ENCODE measurements at regions not wholly inside any gene's neighbourhood (a gene's known extent, or its start where the extent isn't known, plus 50 kb on each side); places are given as distances from the start of the nearest gene placed in this dataset.

GRCh38 chr4:180947425-180947824 is 1295.8 kb upstream of the TENM3 start:
- Histone ChIP-seq H3K9me3 (ENCODE audit: low read depth, low read length) (no peaks in the 10 kb centered on the region), H3K4me1 (ENCODE audit: insufficient read depth, low read length) (no peaks in the 10 kb centered on the region), H3K27me3 (ENCODE audit: insufficient read depth, low read length) (no peaks in the 10 kb centered on the region), H3K4me3 (ENCODE audit: low read length) (no peak overlapping the region)

DNA sequence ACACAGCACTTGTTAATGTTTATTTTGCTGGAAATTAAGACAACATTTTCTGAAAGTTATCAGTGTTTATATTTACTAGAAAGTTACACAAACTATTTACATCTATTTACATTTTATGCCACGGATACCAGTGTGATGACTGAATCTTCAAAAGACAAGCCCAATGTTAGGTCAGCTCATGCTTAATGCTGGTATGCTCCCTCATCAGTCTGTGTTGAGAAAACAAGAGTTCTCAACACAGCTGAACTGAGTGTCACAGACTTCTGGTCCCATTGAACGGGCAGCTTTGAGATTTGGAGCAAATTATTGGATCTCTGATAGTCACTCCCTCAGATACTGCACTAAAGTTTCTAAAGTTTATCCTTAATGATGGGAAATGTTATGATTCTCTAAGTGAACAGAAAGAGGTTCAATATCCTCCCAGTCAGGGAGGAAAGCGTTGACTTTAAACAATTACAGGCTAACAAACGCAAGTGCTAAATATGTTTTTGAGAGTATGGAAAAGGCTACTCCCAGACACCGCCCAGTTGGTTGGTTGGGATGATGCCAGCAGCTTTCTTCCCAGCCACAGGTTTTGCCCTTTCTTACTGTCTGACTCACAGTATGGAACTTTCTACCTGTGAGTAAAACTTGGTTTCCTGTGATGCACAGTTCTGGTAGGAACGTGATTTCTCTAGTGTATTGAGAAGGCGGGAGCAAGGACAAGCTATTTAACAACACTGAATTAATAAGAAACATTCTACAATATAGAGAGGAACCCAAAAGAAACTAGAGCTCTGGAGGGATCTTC is 1293.6 kb upstream of the TENM3 start:
- no peaks in the 10 kb centered on the region for H3K9me3 ChIP-seq (ENCODE audit: low read depth, low read length)
- no peaks in the 10 kb centered on the region for H3K27me3 ChIP-seq (ENCODE audit: insufficient read depth, low read length)
- no peak overlapping the region for H3K4me3 ChIP-seq (ENCODE audit: low read length)
- H3K4me1 ChIP-seq (ENCODE audit: insufficient read depth, low read length): no peaks in the 10 kb centered on the region

DNA sequence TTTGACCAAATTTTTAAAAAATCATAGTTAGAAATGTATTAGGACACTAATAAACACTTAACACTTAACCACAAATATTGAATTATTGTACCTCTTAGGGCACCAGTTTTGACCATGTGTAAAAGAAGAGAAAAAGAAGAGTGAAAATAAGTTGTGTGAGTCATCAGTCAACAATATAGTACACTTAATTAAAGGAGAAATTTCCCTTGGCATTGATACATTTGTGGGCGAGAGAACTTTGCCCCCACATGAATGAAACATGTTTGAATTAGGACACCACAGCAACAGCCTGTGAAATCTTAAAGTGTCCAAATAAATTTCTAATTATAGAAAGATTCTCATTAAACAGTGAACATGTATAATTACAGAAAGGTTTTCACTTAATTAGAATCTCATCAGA is 1292.8 kb upstream of the TENM3 start:
- H3K9me3 ChIP-seq (ENCODE audit: low read depth, low read length): no peaks in the 10 kb centered on the region
- H3K4me3 ChIP-seq (ENCODE audit: low read length): no peak overlapping the region
- H3K27me3 ChIP-seq (ENCODE audit: insufficient read depth, low read length): no peaks in the 10 kb centered on the region
- no peaks in the 10 kb centered on the region for H3K4me1 ChIP-seq (ENCODE audit: insufficient read depth, low read length)

DNA sequence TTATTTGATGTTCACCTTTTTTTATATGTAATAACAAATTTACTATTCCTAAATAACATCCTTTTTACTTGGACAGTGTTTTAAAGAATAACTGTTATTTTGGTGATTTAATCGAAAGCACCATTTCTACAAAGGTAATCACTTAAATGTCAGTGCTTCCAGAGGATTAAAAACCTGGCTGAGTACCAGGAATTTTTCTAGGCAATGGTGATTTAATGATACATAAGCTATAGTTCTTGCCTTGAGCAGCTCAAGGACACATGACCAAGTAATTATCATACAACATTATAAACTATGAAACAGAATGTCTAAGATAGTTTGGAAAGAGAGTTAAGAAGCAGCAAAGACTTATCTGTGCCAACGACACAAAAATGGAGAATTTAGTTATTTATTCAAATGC is 1291.9 kb upstream of the TENM3 start:
- H3K9me3 ChIP-seq (ENCODE audit: low read depth, low read length): no peaks in the 10 kb centered on the region
- no peaks in the 10 kb centered on the region for H3K27me3 ChIP-seq (ENCODE audit: insufficient read depth, low read length)
- no peaks in the 10 kb centered on the region for H3K4me1 ChIP-seq (ENCODE audit: insufficient read depth, low read length)
- no peak overlapping the region for H3K4me3 ChIP-seq (ENCODE audit: low read length)

DNA sequence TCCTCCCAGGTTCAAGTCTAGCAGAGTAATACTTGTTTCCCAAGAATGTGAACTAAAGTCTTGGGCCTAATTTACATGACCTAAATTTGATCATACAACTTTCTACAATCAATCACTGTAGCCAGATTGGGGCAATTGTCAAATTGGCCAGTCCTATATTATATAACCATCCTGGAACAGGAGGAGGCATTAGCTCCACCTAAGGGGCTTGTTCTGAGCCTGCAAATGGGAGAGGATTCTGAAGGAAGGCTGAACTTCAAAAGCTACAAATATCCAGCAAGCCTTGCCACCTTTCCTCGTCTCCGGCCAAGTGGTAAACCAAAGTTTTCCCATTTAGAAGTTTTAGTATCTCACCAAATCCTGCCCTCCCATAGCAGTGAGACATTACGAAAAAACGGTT is 1289.6 kb upstream of the TENM3 start:
- Histone ChIP-seq H3K4me1 (ENCODE audit: insufficient read depth, low read length) (no peaks in the 10 kb centered on the region), H3K4me3 (ENCODE audit: low read length) (no peak overlapping the region), H3K9me3 (ENCODE audit: low read depth, low read length) (no peaks in the 10 kb centered on the region), H3K27me3 (ENCODE audit: insufficient read depth, low read length) (no peaks in the 10 kb centered on the region)

DNA sequence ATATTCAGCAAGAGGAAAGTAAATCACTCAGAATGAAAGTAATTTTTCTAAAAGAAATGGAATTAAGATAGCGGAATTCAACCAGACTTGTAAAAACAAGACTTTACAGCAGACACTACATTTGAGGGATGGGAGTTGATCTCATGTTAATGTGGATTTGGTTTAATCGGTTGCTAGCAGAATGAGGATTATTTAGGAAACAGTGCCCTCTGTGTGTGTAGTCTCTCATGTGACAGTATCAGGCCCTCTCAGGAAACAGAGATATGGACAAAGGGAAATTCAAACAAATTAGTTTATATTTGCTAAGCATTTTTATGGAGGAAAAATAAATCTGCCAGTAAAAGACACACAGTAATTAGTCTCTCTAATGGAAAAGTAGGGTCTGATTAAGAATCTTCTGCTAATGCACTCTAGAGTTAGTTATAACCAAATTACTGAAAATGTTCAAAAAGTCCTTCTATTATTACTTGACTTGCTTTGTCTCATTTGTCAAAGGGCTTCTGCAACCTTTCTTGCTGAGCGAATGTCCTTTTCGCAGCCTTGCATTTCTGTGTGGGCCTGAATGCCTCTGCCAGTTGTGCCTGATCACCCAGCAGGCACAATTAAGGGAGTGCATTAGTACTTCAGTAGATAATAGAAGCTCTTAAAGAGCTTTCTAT is 1282.3 kb upstream of the TENM3 start:
- Histone ChIP-seq H3K27me3 (ENCODE audit: insufficient read depth, low read length) (no peaks in the 10 kb centered on the region), H3K4me3 (ENCODE audit: low read length) (no peak overlapping the region), H3K4me1 (ENCODE audit: insufficient read depth, low read length) (no peaks in the 10 kb centered on the region), H3K9me3 (ENCODE audit: low read depth, low read length) (no peaks in the 10 kb centered on the region)

DNA sequence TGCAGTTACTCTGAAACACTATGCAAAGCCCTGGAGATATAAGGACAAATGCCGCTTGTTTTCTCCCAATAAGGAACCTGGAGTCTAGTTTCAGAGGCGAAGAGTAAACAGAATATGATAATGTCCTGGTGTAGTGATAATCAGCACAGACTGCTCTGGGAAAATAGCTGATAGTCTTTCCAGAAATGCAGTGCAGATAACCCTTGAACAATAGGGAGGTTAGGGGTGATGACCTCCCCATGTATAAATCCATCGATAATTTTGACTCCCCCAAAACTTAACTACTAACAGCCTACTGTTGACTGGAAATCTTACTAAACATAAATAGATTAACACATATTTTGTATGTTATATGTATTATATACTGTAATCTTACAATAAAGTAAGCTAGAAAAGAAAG is 1280.9 kb upstream of the TENM3 start:
- Histone ChIP-seq H3K27me3 (ENCODE audit: insufficient read depth, low read length) (no peaks in the 10 kb centered on the region), H3K9me3 (ENCODE audit: low read depth, low read length) (no peaks in the 10 kb centered on the region), H3K4me3 (ENCODE audit: low read length) (no peak overlapping the region), H3K4me1 (ENCODE audit: insufficient read depth, low read length) (no peaks in the 10 kb centered on the region)

GRCh38 chr4:180966312-180966711 is 1276.9 kb upstream of the TENM3 start:
- H3K27me3 ChIP-seq (ENCODE audit: insufficient read depth, low read length): no peaks in the 10 kb centered on the region
- no peaks in the 10 kb centered on the region for H3K9me3 ChIP-seq (ENCODE audit: low read depth, low read length)
- H3K4me1 ChIP-seq (ENCODE audit: insufficient read depth, low read length): no peaks in the 10 kb centered on the region
- H3K4me3 ChIP-seq (ENCODE audit: low read length): no peak overlapping the region

DNA sequence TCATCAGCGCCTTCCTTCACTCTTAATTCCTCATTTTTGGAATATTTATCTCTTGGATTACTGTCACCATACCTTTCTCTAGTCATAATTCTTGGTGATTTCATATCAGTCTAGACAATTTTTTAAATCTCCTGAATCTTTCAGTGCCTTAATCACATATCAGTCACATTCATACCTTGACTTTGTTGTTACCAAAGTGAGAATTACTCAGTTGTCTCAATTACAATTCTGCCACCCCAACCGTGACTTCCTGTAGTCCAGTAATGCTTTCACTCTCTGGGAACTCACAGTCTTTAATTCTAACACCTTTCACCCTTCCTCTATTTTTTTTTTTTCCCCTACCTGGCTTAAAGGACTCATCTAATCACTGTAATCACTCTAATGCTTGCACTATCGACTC is 1275.3 kb upstream of the TENM3 start:
- Histone ChIP-seq H3K4me1 (ENCODE audit: insufficient read depth, low read length) (no peaks in the 10 kb centered on the region), H3K9me3 (ENCODE audit: low read depth, low read length) (no peaks in the 10 kb centered on the region), H3K4me3 (ENCODE audit: low read length) (no peak overlapping the region), H3K27me3 (ENCODE audit: insufficient read depth, low read length) (no peaks in the 10 kb centered on the region)

GRCh38 chr4:180973894-180974293 is 1269.3 kb upstream of the TENM3 start:
- H3K4me3 ChIP-seq (ENCODE audit: low read length): no peak overlapping the region
- H3K9me3 ChIP-seq (ENCODE audit: low read depth, low read length): no peaks in the 10 kb centered on the region
- no peaks in the 10 kb centered on the region for H3K4me1 ChIP-seq (ENCODE audit: insufficient read depth, low read length)
- no peaks in the 10 kb centered on the region for H3K27me3 ChIP-seq (ENCODE audit: insufficient read depth, low read length)

- Histone ChIP-seq H3K27me3 (ENCODE audit: insufficient read depth, low read length) (no peaks in the 10 kb centered on the region), H3K4me1 (ENCODE audit: insufficient read depth, low read length) (no peaks in the 10 kb centered on the region), H3K4me3 (ENCODE audit: low read length) (no peak overlapping the region), H3K9me3 (ENCODE audit: low read depth, low read length) (peaks cover 6% of the 10 kb centered on the region)
Measured at GRCh38 chr4:180990931-180991330, 1252.3 kb upstream of the TENM3 start.

DNA sequence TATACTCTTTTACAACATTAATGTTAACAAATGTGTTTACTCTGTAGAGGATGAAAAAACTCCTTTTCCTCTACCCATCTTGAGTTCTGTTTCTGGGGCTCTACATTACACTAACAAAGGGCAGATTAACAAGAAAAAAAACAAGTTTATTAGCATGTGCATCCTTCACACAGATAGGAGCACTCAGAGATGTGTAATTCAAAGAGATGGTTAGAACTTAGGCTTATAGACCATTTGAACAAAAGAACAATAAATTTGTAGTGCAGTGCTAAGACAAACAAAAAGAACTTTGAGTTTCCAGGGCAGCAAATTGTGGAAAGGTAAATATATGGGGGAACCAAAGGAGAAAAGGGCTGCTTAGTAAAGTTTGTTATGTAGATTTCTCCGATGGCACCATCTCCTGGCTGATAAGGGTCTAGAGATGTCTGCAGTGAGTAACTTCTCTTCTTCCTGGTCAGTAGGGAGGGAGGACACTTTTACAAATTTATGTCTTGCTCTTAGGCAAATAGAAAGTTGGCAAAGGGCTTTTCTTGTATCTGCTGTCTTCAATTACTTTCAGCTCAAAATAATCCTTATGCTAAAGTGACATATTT is 1249.9 kb upstream of the TENM3 start:
- H3K27me3 ChIP-seq (ENCODE audit: insufficient read depth, low read length): no peaks in the 10 kb centered on the region
- H3K4me3 ChIP-seq (ENCODE audit: low read length): no peak overlapping the region
- H3K4me1 ChIP-seq (ENCODE audit: insufficient read depth, low read length): no peaks in the 10 kb centered on the region
- peaks cover 5% of the 10 kb centered on the region for H3K9me3 ChIP-seq (ENCODE audit: low read depth, low read length)

GRCh38 chr4:180994722-180995121 is 1248.5 kb upstream of the TENM3 start:
- Histone ChIP-seq H3K9me3 (ENCODE audit: low read depth, low read length) (no peaks in the 10 kb centered on the region), H3K27me3 (ENCODE audit: insufficient read depth, low read length) (no peaks in the 10 kb centered on the region), H3K4me1 (ENCODE audit: insufficient read depth, low read length) (no peaks in the 10 kb centered on the region), H3K4me3 (ENCODE audit: low read length) (no peak overlapping the region)

GRCh38 chr4:180999217-180999616 is 1244.0 kb upstream of the TENM3 start:
- Histone ChIP-seq H3K4me1 (ENCODE audit: insufficient read depth, low read length) (no peaks in the 10 kb centered on the region), H3K27me3 (ENCODE audit: insufficient read depth, low read length) (no peaks in the 10 kb centered on the region), H3K9me3 (ENCODE audit: low read depth, low read length) (no peaks in the 10 kb centered on the region), H3K4me3 (ENCODE audit: low read length) (no peak overlapping the region)

DNA sequence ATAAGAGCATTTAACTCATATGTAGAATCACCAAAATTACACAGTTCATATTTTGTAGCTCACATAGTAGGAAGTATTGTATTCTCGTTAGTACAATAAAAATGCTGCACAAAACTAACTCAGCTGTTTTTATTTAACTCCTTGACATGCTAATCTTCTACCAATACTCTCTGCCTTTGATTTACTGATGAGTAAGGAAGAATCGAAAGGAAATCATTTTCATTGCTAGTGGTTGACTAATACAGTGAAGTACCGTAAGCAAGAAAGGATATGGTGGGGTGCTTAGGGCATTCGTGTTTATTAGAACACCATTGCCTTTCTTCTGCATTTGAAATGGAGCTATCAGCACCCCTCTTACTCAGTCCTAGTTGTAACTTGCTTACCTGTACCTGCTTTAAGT is 1239.1 kb upstream of the TENM3 start:
- Histone ChIP-seq H3K4me3 (ENCODE audit: low read length) (no peak overlapping the region), H3K4me1 (ENCODE audit: insufficient read depth, low read length) (no peaks in the 10 kb centered on the region), H3K9me3 (ENCODE audit: low read depth, low read length) (no peaks in the 10 kb centered on the region), H3K27me3 (ENCODE audit: insufficient read depth, low read length) (no peaks in the 10 kb centered on the region)
